ENCODE measurements at regions not wholly inside any gene's neighbourhood (a gene's known extent, or its start where the extent isn't known, plus 50 kb on each side); places are given as distances from the start of the nearest gene placed in this dataset.
"Not testable (repeated sequence)": the region's sequence is repeated elsewhere in the genome, so short reads cannot be mapped to it uniquely, and the experiment has no call there.

DNA sequence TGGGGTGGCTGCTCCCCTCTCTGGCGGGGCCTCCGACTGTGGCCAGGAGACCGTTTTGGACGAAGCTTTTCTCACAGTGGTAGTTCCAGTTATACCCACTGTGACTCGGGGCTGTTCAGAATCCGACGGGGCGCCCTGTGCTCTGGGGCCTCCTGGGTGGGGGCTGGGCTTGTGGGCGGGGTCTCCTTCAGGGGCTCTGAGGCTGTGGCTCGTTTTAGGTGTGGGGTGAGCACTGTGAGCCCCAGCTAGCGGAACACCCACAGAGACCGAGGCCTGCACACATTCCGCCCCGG, 383.4 kb downstream of the TMEM121 start:
- TF ChIP-seq CTCF, POLR2A (IDR thresholded peaks at IDR 0.05): not testable (repeated sequence)
